ENCODE measurements at regions not wholly inside any gene's neighbourhood (a gene's known extent, or its start where the extent isn't known, plus 50 kb on each side); places are given as distances from the start of the nearest gene placed in this dataset.
A peak's percentile ranks its signal among the peaks of the same experiment; 100 is the strongest.

DNA sequence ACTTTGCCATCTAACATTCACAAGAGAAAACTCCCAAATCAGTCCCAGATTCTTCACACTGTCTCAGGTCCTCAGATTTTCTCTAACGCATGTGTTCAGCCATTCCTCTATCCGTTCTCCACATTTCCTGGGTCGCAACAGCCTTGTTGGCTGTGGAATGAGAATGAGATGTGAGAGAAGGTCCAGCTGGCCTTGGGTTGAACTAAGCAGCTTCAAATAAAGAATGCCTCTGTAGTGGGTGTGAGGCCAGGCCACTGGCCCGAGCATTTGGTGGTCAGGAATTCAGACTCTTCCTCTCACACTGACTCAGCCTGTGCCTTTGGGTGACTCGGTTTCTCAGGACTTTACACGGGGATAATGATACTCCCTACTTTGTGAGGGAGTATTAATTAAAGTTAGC is 73.8 kb upstream of the CCN6 start:
- Histone ChIP-seq H3K36me3 (no peaks in the 10 kb centered on the region), H3K4me1 (peaks cover 5 to 29% (median 6%) of the 10 kb centered on the region in 3 donors), H3K27ac (peak overlapping the region in 2 of 4 donors; percentile 19 to 46), H3K4me3 (no peak overlapping the region), H3K9me3 (no peaks in the 10 kb centered on the region), H3K27me3 (no peaks in the 10 kb centered on the region)
- 79 to 96% methylated on average over 4 to 6 of the region's 6 CpGs for WGBS, 2 donors
- no peak for DNase-seq
- intact Hi-C loops (cut with DNase I) = no loop called here
- TF ChIP-seq, protein P1, sequence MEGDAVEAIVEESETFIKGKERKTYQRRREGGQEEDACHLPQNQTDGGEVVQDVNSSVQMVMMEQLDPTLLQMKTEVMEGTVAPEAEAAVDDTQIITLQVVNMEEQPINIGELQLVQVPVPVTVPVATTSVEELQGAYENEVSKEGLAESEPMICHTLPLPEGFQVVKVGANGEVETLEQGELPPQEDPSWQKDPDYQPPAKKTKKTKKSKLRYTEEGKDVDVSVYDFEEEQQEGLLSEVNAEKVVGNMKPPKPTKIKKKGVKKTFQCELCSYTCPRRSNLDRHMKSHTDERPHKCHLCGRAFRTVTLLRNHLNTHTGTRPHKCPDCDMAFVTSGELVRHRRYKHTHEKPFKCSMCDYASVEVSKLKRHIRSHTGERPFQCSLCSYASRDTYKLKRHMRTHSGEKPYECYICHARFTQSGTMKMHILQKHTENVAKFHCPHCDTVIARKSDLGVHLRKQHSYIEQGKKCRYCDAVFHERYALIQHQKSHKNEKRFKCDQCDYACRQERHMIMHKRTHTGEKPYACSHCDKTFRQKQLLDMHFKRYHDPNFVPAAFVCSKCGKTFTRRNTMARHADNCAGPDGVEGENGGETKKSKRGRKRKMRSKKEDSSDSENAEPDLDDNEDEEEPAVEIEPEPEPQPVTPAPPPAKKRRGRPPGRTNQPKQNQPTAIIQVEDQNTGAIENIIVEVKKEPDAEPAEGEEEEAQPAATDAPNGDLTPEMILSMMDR (IDR thresholded peaks at IDR 0.05) = no peak
- no peak for TF ChIP-seq POLR2A (IDR thresholded peaks at IDR 0.05)

DNA sequence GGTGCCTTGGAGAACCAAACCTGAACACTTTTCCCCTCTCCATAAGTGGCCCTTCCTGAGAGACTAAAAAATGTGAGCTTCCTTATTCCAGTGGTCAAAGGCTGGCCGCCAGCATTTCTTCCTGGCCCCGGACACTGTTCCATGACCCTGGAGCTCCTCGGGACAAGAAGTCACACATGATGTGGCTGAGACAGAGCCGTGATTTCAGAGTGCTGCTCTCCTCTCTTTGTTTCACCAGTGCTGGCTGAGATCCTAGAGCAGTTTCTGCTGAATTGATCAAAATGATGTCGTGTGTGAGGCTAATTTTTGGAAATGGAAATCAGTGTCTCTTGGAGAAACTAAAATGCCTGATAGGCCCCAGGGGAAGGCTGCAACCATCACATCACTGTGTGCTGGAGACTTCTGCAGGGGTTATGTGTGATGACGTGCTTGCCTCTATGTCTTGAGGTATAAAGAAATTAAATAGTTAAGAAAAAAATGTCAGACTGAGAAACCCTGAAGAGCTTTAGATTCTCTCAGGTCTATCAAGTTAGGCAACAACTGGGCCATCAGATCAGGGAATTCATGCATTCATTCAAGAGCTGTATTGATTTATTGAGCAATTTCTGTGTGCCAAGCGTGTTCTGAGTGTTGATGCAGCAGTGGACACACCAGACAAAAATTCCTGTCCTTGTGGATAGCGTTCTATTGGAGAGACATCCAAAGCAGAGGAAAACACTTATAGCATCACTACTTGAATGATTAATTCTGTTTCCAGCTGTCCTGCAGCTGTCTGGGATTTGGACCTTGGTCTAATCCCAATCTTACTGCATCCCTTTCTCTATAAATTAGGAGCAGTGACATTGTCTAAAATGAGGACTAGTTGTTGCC is 72.7 kb upstream of the CCN6 start:
- WGBS, 2 donors = 72 to 74% methylated on average over 6 to 8 of the region's 8 CpGs
- no peak for DNase-seq

DNA sequence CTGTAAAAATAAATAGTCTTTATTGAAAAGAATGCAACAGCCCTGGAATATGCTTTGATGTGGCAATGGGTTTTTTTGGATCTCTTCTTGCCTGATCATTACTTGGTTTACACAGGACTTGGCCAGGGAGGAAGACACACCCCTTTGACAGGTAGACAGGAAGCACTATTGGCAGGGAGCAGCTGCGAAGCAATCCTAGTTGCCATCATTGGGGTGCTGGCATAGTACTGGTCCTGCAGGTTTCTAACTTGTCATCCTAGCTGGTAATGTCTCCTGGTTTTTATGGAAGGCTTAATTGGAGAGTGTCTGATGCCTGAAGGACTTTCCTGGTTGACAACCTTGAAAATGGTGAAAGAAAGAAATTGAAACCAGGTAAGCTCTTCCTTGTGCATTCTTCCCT is 71.2 kb upstream of the CCN6 start:
- no peaks in the 10 kb centered on the region for H3K9me3 ChIP-seq
- peaks cover 20 to 54% (median 20%) of the 10 kb centered on the region in 3 donors for H3K4me1 ChIP-seq
- DNase-seq = no peak
- H3K36me3 ChIP-seq = no peaks in the 10 kb centered on the region
- no peak overlapping the region for H3K4me3 ChIP-seq
- no peaks in the 10 kb centered on the region for H3K27me3 ChIP-seq
- peak overlapping the region; percentile 14 to 68 (median 55) for H3K27ac ChIP-seq
- WGBS, 2 donors = 31 to 73% methylated on average over 1 of the region's 1 CpG
- no peak for TF ChIP-seq POLR2A (IDR thresholded peaks at IDR 0.05)
- TF ChIP-seq, protein P1 (IDR thresholded peaks at IDR 0.05) = no peak
- intact Hi-C loops (cut with DNase I) = no loop called here

More for the DNA sequence above, 72.7 kb upstream of the CCN6 start:
- no peaks in the 10 kb centered on the region for H3K9me3 ChIP-seq
- H3K27ac ChIP-seq = peak overlapping the region in 3 of 4 donors; percentile 9 to 46 (median 19)
- H3K4me1 ChIP-seq = peaks cover 10 to 40% (median 13%) of the 10 kb centered on the region in 3 donors
- no peaks in the 10 kb centered on the region for H3K36me3 ChIP-seq
- H3K27me3 ChIP-seq = no peaks in the 10 kb centered on the region
- no peak for TF ChIP-seq POLR2A (IDR thresholded peaks at IDR 0.05)
- TF ChIP-seq, protein P1 (IDR thresholded peaks at IDR 0.05) = no peak
- intact Hi-C loops (cut with DNase I) = no loop called here
- no peak overlapping the region for H3K4me3 ChIP-seq

DNA sequence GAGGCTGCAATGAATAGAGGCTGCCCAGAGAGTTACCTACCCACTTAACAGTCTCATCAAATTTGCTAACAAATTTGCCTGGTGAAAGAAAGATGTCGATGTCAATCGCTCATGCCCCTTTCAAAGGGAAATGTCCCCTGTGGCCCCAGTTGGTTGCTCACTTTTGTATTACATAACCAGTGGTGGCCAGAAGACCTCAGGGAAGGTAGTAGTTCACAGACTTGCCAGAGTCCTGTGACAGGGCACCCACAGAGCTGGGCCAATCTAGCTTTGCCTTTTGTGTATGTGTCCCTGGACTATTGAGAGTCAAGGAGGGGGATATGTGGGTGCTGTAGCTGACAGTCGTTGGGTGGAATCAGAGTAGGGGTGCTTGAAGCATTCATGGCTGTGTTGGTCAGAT is 70.7 kb upstream of the CCN6 start:
- WGBS, 2 donors = 85 to 86% methylated on average over 3 of the region's 3 CpGs
- no peak for DNase-seq
- Histone ChIP-seq H3K36me3 (no peaks in the 10 kb centered on the region), H3K27ac (peak overlapping the region; percentile 29 to 68 (median 51)), H3K4me1 (peaks cover 20 to 58% (median 21%) of the 10 kb centered on the region in 3 donors), H3K4me3 (no peak overlapping the region), H3K9me3 (no peaks in the 10 kb centered on the region), H3K27me3 (no peaks in the 10 kb centered on the region)
- intact Hi-C loops (cut with DNase I) = no loop called here
- TF ChIP-seq, protein P1 (IDR thresholded peaks at IDR 0.05) = no peak

DNA sequence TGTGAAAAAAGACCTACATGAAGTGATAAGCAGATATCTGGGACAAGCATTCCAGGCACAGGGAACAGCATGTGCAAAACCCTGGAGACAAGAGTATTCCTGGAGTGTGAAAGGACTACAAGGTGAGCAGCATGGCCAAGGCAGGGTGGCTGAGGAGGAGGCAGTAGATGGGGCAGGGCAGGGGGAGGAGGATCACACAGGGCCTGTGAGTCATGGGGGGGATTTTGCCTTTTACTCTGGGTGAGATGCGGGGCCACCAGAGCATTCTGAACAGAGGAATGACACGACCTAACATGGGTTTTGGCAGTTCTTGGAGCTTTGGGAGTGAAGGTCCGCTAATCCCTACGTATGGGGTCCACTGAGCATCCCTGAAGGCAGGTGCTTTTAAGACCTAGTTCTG is 69.8 kb upstream of the CCN6 start:
- Histone ChIP-seq H3K4me3 (no peak overlapping the region), H3K9me3 (no peaks in the 10 kb centered on the region), H3K4me1 (peaks cover 21 to 58% (median 21%) of the 10 kb centered on the region in 3 donors), H3K27me3 (no peaks in the 10 kb centered on the region), H3K27ac (peak overlapping the region in 1 of 4 donors; percentile 67), H3K36me3 (no peaks in the 10 kb centered on the region)
- WGBS, 2 donors = 91 to 92% methylated on average over 4 of the region's 4 CpGs
- intact Hi-C loops (cut with DNase I) = no loop called here
- DNase-seq = no peak
- TF ChIP-seq, protein P1 (IDR thresholded peaks at IDR 0.05) = no peak
- no peak for TF ChIP-seq POLR2A (IDR thresholded peaks at IDR 0.05)
